ENCODE measurements at regions not wholly inside any gene's neighbourhood (a gene's known extent, or its start where the extent isn't known, plus 50 kb on each side); places are given as distances from the start of the nearest gene placed in this dataset.

GRCh38 chr13:89684896-89685295 lies 1662.6 kb upstream of the MIR17HG start:
- TF ChIP-seq TAF1 (conservative IDR thresholded peaks at IDR 0.05) (no peak), CTCF (IDR thresholded peaks at IDR 0.05; ENCODE audit: low read depth, low read length, missing input control) (no peak)

All from liver (tissue), 3 donors.